Endothelial cell of umbilical vein (primary cell): ENCODE measurements at regions not wholly inside any gene's neighbourhood (a gene's known extent, or its start where the extent isn't known, plus 50 kb on each side); places are given as distances from the start of the nearest gene placed in this dataset.

Experiments
- BruUV-seq: library from RNA; stranded (reverse); fragments of 400-500 nt; replicated peaks from 2 replicates; lab custom pipeline; 2021; lab: Mats Ljungman, UMichigan
- CTCF ChIA-PET: fragments of 300-600, 350-600 bp; sonication (Branson Sonifier 250); formaldehyde crosslinking; loops from one replicate; lab custom pipeline; 2021; ENCODE audit warnings: antibody characterized with exemption, inconsistent platforms; lab: Charles Lee
- POLR2A ChIA-PET: fragments of 300-600, 350-600 bp; sonication (Branson Sonifier 250); formaldehyde crosslinking; loops from one replicate; lab custom pipeline; 2021; ENCODE audit warnings: antibody characterized with exemption, inconsistent platforms; lab: Charles Lee
- DNase-seq: peaks from one replicate; pipeline ENCODE4 v3.0.0-alpha.2; 2011; ENCODE audit warnings: low read depth, low spot score
- FAIRE-seq: peaks from 2 replicates; lab custom pipeline; 2011; peaks lifted over from hg19 to GRCh38; lab: Jason Lieb, UNC
- H2AFZ ChIP-seq: 2 replicates; pipeline ENCODE4 v1.6.0; 2012; ENCODE audit warnings: low read depth, low read length, control low read depth, inconsistent platforms
- H3K27ac ChIP-seq: 2 replicates; pipeline ENCODE4 v1.5.1; 2011; ENCODE audit warnings: low read depth, mild to moderate bottlenecking, control low read depth, low read length, moderate library complexity; ENCODE audit not compliant: insufficient read depth
- H3K27me3 ChIP-seq, 2 experiments: 2 replicates each; pipeline versions ENCODE4 v1.6.0 to v1.6.1; 2011; ENCODE audit warnings: low read length in 2 of 2, mixed read lengths in 1 of 2; ENCODE audit not compliant: control insufficient read depth in 2 of 2, insufficient read depth in 2 of 2
- H3K36me3 ChIP-seq, 2 experiments: 2 replicates in 1 of 2; 3 replicates in 1 of 2; pipeline ENCODE4 v1.5.1; 2011; ENCODE audit warnings: low read length in 2 of 2, mild to moderate bottlenecking in 1 of 2, moderate library complexity in 1 of 2; ENCODE audit not compliant: control insufficient read depth in 2 of 2, insufficient read depth in 2 of 2; ENCODE audit errors: extremely low read depth in 1 of 2
- H3K4me1 ChIP-seq: 3 replicates; pipeline ENCODE4 v1.5.1; 2011; ENCODE audit warnings: mild to moderate bottlenecking, low read length; ENCODE audit not compliant: control insufficient read depth, insufficient read depth; ENCODE audit errors: extremely low read depth
- H3K4me2 ChIP-seq: 2 replicates; pipeline ENCODE4 v1.6.1; 2011; ENCODE audit warnings: low read length, control low read depth, mixed read lengths; ENCODE audit not compliant: insufficient read depth
- H3K4me3 ChIP-seq, 3 experiments: fragments of 200-600 bp in 1 of 3; sonication (generic), shearing (Covaris generic) in 1 of 3; replicated peaks in 1 of 3; 2 replicates each; pipeline ENCODE4 v1.5.1; 2011 to 2016; ENCODE audit warnings: control low read depth in 3 of 3, low read length in 3 of 3, mild to moderate bottlenecking in 2 of 3, inconsistent platforms in 1 of 3, low read depth in 1 of 3, moderate library complexity in 1 of 3; ENCODE audit not compliant: insufficient read depth in 1 of 3
- H3K79me2 ChIP-seq: 2 replicates; pipeline ENCODE4 v1.6.0; 2012; ENCODE audit warnings: low read length, inconsistent platforms; ENCODE audit not compliant: control insufficient read depth, insufficient read depth
- H3K9ac ChIP-seq: replicated peaks from 2 replicates; pipeline ENCODE3; 2011; ENCODE audit warnings: low read length, control low read depth; ENCODE audit not compliant: insufficient read depth; ENCODE audit errors: extremely low read depth
- H3K9me1 ChIP-seq: replicated peaks from 3 replicates; pipeline ENCODE4 v1.6.0; 2011; ENCODE audit warnings: mild to moderate bottlenecking, low read length; ENCODE audit not compliant: control insufficient read depth, insufficient read depth; ENCODE audit errors: extremely low read depth
- H3K9me3 ChIP-seq: replicated peaks from 2 replicates; pipeline ENCODE4 v1.5.1; 2012; ENCODE audit warnings: low read length, inconsistent platforms; ENCODE audit not compliant: control insufficient read depth, insufficient read depth
- H4K20me1 ChIP-seq: replicated peaks from 2 replicates; pipeline ENCODE3; 2011; ENCODE audit warnings: mild to moderate bottlenecking, low read length; ENCODE audit not compliant: control insufficient read depth, insufficient read depth; ENCODE audit errors: extremely low read depth
- CTCF ChIP-seq, 2 donors: IDR thresholded peaks; 1 replicate in 1 of 2; 2 replicates in 1 of 2; pipeline ENCODE4 v1.5.1; 2011; ENCODE audit warnings: low read length in 2 of 2, mild to moderate bottlenecking in 2 of 2, moderate library complexity in 2 of 2, control low read depth in 1 of 2, inconsistent platforms in 1 of 2, low read depth in 1 of 2; ENCODE audit not compliant: insufficient read depth in 1 of 2; ENCODE audit errors: extremely low read depth in 1 of 2
- EZH2 ChIP-seq: IDR thresholded peaks from 2 replicates; pipeline ENCODE4 v1.6.1; 2012; ENCODE audit warnings: borderline replicate concordance, low read depth, mild to moderate bottlenecking, moderate library complexity, low read length, inconsistent platforms; ENCODE audit not compliant: severe bottlenecking
- JUN ChIP-seq: IDR thresholded peaks from 2 replicates; pipeline ENCODE4 v1.6.1; 2011; ENCODE audit warnings: borderline replicate concordance, low read depth; ENCODE audit not compliant: insufficient read length, insufficient read depth
- MAX ChIP-seq: IDR thresholded peaks from 2 replicates; pipeline ENCODE4 v1.6.1; 2011; ENCODE audit not compliant: insufficient read depth, insufficient read length
- POLR2AphosphoS5 ChIP-seq: IDR thresholded peaks from 2 replicates; pipeline ENCODE4 v1.6.1; 2012; ENCODE audit warnings: low read depth, mild to moderate bottlenecking, control low read depth, low read length, moderate library complexity; ENCODE audit not compliant: insufficient read depth
- dilution Hi-C: fragments of 300-500 bp; cut with MboI; formaldehyde crosslinking; loops from one replicate; pipeline ENCODE4 v1.15.0; 2019; ENCODE audit warnings: low sequenced_read_pairs; ENCODE audit not compliant: extremely low pct_ligation_motif_present
- intact Hi-C: fragments of 100-400 bp; cut with micrococcal nuclease; formaldehyde crosslinking; loops from one replicate; pipeline ENCODE4 v1.10.0; 2022

GRCh38 chr15:100768501-100768931, 111.1 kb upstream of the ALDH1A3 start:
- H3K27ac ChIP-seq, result no peak overlapping the region
- no peaks in the 10 kb centered on the region for H3K9me1 ChIP-seq
- no peak overlapping the region for H3K9ac ChIP-seq
- no TSS peak for BruUV-seq
- DNase-seq (no peak), FAIRE-seq (no peak)
- H3K4me3 ChIP-seq, result no peak overlapping the region
- no peaks in the 10 kb centered on the region for H3K27me3 ChIP-seq
- no peaks in the 10 kb centered on the region for H3K79me2 ChIP-seq
- no peaks in the 10 kb centered on the region for H4K20me1 ChIP-seq
- dilution Hi-C loops (no loop called here), intact Hi-C loops (no loop called here)
- ChIA-PET CTCF (no interaction called here), POLR2A (no interaction called here)
- no peaks in the 10 kb centered on the region for H3K36me3 ChIP-seq
- TF ChIP-seq MAX (no peak), JUN (no peak), POLR2AphosphoS5 (no peak), CTCF (IDR thresholded peaks at IDR 0.05; ENCODE audit: extremely low read depth in 1 of 2, insufficient read depth in 1 of 2, low read depth in 1 of 2, low read length in 2 of 2) (no peak), EZH2 (no peak)
- no peaks in the 10 kb centered on the region for H3K4me1 ChIP-seq
- no peak overlapping the region for H3K4me2 ChIP-seq
- no peak overlapping the region for H2AFZ ChIP-seq
- no peaks in the 10 kb centered on the region for H3K9me3 ChIP-seq
